GM18511 (cell line): ENCODE measurements at regions not wholly inside any gene's neighbourhood (a gene's known extent, or its start where the extent isn't known, plus 50 kb on each side); places are given as distances from the start of the nearest gene placed in this dataset.
"Not testable (repeated sequence)": the region's sequence is repeated elsewhere in the genome, so short reads cannot be mapped to it uniquely, and the experiment has no call there.

Source experiments
- ATAC-seq: cut with Tn5 transposase; IDR thresholded peaks from one replicate; pipeline ENCODE4 v1.9.1; 2021; ENCODE audit warnings: mild to moderate bottlenecking, moderate library complexity; ENCODE audit not compliant: unreplicated experiment

DNA sequence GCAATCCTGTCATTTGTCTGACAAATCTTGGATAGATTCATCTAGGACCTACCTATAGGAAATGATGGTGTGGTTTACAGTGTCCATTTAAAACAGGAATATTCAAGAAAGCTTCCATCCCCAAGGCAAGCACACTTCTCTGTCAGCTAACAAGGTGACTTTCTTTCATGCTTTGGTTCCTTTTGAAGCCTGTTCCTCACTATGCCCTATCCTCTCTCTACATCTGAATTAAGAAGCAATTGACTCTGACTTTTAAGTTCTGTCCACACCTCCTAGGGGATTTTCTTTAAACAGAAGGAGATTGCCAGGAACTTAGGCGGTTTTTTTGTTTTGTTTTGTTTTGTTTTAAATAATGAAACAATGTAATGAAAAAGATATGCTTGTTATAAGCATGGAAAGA is 1181.4 kb upstream of the TENM3 start:
- no peak for ATAC-seq

DNA sequence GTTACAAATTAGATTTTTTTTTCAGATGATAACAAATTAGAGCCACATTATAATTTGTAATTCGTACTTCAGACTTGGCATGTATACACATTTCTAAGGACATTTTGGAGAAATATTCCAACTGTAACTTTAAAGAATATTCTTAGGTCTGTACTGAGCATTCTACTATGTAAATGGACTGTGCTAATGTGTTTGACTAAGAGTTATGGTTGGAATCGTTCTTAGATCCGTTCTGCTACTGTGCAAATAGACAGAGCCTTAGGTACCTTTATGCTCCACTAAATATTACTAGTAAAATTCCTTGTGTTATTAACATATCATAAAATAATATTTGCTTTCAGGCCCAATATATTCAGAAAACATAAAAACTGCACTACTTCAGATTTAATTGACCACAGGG is 1180.0 kb upstream of the TENM3 start:
- no peak for ATAC-seq

DNA sequence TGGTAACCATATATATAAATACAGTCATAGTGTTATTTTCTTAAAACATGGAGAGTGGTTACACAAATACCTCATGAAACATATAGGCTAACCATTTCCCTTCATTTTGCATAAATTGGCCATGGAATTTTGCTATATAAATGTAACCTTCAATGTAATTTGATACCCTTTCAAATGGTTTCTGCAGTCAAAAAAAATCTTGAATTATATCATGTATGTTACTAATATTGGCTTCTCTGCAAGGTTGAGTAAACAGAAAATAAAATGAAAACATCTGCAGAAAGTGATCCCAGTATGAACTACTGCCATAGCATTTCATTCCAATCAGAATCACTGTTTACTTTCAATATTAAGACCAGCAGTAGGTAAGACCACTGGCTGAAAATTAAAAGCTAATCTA is 1165.9 kb upstream of the TENM3 start:
- no peak for ATAC-seq

DNA sequence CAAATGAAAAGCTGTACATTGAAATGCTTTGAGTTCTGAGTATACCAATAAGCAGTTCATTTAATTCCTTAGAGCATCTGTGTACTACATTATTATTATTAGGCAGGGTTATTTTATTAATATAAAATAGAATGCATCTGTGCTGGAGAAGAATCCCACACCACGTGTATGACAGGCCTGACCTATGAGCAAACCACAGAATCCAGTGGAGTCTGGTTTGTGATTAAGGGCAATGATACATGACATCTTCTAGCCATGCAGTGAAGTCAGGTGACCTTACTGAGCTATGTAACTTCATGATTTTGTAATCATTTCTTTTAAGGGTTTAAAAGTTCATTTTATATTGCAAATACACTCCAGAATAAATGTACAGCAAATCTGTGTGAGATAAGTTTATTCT is 1165.0 kb upstream of the TENM3 start:
- ATAC-seq = no peak

DNA sequence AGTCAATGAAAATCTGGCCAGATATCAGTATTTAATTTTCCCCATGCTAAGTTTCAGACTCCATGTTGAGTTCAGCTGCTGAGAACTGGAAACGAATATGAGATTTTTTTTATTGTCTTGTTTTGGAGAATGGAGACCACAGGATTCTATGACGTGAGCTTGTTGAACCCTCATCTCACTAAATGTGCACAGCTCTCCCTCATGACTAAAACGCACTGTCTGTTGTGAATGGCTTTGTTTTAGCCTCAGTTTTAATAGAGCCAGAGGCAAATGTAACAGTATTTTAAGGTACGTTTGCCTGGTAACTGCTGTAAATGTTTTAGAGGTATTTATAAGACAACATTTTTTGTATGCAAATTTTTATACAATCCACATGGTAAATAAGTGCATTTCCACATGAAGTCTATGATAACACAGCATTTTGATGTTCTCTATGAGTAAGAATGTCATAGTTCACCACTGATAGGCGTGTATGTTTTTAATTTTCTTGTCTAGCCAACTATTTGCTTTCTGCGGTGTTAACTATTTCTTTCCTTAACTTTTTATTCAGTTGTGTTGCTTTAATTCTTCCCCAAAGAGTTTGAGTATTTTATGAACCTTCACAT is 1159.3 kb upstream of the TENM3 start:
- ATAC-seq = no peak

DNA sequence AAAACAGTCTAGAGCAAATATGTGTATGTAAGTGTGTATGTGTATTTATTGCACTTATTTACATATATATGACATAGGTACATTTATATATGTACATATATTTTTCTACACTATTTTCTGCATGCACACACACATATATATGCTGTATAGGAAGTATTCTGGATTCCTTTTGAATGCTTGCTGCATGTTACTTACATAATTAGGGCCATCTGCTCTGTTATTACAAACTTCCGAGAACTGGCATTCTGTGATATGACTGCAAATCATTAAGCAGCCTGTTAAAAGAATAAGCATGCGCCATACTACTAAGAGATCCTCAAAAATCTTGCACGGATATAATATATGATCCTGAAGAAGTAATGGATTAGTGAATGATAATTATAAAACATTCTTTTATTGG is 1157.6 kb upstream of the TENM3 start:
- ATAC-seq = no peak

DNA sequence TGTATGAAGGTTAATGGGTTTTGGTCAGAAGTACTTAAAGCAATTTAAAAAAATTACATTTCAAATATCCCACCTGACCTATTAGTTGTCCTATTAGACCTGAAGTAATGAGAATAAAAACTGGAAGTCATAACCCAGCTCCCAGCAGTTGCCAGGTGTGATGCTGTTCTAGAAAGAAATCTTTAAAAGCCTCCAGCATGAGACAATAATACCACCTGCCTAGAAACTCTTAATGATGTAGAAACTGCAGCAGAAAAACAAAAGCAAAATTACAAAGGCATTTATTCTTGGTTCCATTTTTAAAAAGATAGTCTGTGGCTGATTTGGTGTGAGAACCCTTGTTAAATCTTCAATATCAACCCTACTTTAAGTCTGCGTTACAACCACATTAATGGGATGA is 1137.7 kb upstream of the TENM3 start:
- no peak for ATAC-seq

DNA sequence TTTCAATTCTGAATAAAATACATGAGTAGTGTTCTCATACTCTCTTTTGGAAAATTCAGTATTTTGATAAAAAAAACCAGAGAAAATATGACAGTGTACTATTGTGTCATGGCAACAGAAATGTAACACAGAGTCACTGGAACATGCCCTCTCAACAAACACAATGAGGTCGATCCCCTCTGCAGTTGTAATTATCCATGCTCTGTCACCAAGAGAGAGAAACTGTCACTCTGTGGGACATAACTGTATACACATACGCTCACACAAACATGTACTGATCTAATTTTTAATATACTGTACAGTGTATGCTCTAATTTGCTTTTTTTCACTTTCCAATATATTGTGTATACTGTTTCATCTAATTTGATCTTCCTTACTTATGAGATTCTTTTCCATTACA is 1136.8 kb upstream of the TENM3 start:
- no peak for ATAC-seq

DNA sequence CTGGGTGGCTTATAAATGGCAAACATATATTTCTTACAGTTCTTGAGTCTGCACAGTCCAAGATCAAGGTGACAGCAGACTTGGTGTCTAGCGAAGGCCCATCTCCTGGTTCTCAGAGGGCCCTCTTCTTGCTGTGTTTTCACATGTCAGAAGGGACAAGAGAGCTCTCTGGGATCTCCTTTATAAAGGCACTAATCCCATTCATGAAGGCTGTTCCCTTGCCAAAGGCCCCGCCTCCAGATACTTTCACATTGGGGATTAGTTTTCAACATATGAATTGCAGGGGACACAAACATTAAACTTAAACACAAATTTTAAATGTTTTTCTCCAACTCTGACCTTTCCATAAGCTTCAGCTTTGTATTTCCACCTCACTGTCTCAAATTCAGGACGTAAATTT is 1135.0 kb upstream of the TENM3 start:
- no peak for ATAC-seq

DNA sequence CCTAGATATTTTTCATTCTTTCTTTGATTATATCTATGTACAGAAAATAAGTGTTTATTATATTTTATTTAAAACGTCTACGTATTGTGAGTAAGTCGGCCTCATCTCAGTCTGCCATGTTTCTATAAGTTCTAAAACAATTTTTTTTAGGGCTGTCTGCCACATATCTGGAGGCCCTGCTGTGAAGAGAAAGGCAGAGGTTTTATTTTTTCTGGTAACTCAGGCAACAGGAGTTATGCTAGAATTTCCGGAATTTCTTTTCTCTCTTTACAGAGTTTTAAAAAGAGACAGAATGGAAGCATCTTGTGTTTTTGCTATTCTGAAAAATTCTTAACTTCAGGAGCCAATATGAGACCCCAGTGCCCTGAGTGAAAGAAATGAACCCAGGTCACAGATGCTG is 1124.0 kb upstream of the TENM3 start:
- ATAC-seq = no peak

DNA sequence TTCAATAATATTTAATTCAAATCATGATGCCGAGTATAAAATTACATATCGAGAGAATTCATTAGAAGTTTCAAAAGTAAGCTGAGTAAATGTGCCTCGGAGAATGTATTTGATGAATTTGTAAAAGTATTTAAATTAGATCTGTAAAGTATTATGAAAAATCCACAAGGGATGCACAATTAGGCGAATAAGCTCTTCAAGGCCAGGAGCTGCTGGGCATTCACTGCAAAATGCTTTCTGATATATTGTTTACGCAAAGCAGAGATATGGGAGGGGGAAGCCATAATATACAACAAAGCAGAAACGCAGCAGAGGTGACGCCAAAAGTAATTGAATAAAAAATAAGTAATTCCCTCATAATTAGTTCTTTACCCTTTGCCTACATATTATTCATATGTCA is 1121.5 kb upstream of the TENM3 start:
- ATAC-seq = no peak

DNA sequence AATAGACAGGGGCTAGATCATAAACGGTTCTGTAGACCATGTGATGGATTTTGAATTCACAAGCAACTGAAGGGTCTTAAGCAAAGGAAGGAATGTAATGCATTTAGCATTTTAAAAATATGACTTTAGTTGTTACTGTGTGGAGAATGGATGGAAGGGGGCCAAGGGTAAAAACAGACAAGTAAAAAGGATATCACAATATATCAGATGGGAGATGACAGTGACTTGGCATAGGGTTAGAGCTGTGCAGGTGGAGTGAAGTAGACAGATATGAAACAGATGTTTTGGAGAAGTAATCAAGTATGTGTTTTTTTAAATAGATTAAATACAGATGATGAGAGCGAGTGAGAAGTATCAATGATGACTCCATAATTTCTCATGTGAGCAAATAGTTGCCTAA is 1116.0 kb upstream of the TENM3 start:
- no peak for ATAC-seq

DNA sequence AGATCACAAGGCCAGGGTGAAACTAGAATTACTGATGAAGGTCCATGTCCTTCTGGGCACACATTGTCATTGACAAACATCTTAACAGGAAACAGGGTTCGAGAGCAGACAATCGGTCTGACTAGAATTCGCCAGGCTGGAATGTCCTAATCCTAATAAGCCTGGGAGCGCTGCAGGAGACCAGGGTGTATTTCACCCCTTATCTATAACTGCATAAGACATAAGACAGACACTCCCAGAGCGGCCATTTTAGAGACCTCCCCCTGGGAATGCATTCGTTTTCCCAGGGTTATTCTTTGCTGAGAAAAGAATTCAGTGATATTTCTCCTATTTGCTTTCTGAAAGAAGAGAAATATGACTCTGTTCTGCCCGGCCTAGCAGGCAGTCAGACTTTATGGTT is 1112.9 kb upstream of the TENM3 start:
- not testable (repeated sequence) for ATAC-seq

DNA sequence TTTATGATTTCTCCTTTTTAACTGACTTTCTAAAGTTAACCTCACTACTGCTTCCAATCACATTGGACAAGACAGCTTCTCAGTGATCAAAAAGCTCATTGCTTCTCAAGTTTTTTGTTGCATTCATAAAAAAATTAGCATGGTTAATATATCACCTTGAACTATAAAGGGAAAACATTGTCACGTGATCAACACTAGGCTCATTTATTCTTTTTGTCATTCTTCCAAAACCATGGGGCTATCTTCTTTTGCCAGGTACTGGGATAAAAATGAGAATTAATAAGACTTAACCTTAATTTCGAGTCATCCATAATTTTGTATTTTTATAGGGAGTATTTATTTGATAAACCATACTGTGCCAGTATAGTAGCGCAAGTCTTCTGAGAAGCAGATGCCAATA is 1105.9 kb upstream of the TENM3 start:
- ATAC-seq = no peak

DNA sequence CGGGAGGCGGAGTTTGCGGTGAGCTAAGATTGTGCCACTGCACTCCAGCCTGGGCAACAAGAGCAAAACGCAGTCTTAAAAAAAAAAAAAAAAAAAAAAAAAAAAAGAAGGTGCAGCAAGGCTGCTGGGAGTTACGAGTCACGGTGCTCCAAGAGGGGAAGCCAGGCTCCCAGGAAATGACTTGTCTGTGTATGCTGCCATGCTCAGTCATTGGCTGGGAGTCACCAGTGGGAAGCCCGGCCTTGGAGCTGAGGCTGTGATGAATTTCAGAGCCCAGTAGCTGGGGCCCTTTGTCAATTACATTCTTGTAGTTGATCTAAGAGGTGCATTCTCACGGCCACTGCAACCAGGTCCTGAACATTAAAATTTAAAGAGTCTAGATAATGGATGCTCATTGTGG is 1105.1 kb upstream of the TENM3 start:
- ATAC-seq = no peak

DNA sequence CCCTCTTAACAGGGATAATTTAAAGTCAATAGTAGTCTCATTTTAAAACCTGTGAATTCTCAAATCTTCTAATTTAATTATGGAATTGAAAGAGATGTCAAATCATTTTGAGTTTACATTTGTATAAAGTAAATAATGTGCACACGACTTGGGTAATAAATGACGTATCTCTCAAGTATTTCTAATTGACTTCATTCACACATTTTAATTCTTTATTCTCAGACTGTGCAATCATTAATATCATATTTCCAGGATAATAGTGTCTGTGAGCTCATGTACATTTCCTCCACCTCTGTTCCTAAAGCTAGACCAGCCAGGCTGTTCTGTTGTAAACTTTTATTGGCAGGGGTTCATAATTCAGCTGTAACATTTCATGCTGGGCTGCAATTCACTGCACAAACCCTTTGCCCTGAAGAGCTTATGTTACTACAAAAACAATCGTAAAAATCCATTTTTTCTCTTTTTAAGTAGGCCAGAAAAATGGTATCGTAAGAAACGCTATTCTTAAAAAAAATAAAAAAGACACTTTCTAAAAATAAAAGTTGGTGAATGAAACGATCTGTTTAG is 1103.1 kb upstream of the TENM3 start:
- no peak for ATAC-seq

DNA sequence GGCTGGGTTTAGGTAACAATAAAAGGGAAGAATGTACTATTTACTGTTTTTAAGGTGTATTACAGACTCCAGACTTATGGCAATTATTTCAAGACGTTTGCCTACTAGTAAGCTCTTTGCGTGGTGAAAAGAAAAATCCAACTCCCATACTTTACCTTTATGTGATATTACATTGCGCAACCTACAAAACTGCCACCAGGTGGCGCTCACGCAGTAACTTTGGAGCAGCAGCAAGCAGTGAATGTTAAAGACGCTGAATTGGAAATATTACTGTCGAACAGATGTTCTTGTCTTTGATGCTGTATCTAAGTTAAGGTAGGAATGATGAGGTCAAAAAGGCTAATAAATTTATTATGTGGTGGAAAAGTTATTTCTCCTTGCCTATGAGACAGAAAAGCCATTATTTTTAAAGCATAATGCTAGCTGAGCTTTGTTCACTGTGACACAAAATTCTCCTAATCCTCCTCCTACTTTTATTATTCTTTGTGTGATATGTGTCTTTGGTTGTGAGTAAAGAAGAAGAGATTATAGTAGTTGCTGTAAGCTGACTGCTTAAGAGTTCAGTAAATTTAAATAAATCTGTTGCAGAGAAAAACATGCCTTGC is 1099.8 kb upstream of the TENM3 start:
- peak; percentile 91 for ATAC-seq

DNA sequence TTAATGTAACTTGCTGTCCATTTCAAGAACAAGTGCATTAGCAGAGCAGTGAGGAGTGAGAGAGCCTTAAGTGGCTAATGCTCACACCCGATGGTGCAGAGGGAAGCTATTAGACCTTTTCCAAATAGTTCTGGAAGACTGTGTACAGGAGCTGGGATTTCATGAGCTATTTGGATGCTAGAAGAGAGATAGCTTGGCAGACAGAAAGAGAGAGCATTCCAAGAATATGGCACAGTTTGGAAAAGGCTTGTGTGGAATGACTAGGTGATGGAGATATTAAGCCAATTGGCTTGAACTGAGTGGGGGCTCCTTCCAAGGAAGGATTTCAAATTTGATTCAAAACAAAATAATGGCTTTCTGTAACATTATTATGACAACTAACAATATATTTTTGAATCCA is 1097.2 kb upstream of the TENM3 start:
- no peak for ATAC-seq

DNA sequence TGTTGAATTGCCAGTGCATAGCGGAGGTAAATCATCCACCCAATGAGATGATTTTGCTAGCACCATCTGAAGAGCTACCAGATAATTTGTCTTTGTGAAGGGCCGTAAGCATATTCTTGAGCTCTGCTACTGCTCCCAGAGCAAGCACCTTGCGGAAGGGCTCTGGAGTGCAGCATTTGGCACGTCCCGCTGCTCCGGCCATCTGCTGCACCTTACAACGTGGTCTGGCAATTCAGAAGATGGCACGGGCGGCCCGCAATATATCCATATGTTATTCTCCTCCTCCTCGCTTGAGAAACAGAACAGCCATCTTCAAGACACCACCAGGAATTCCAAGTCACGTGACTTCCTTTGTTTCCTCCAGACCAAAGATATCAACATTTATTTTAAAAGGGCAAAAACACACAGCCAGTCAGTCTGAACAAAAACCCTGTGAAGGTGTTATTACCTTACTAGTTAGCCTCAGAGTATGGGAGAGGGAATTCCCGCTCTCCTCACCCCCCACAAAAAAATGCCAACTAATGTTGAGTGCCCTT is 1095.7 kb upstream of the TENM3 start:
- ATAC-seq = no peak

DNA sequence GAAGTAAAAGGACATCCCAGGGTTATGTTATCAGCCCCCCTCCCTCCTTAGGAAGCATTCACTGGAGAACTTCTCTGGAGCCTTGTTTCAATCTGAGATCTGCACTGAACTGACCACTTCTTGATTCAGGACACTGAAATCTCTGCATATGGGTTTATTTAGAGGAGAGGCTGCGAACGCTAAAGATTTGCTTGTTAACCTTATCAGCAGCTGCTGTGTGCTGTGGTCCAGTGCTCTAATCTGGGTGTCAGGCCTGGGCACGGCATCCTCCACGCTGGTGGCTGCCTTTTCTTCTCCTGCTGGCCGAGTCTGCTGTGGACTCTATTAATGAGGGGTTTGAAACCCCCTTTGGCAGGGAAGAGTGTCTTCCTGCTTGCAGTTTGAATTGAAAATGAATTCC is 1094.7 kb upstream of the TENM3 start:
- ATAC-seq = no peak

DNA sequence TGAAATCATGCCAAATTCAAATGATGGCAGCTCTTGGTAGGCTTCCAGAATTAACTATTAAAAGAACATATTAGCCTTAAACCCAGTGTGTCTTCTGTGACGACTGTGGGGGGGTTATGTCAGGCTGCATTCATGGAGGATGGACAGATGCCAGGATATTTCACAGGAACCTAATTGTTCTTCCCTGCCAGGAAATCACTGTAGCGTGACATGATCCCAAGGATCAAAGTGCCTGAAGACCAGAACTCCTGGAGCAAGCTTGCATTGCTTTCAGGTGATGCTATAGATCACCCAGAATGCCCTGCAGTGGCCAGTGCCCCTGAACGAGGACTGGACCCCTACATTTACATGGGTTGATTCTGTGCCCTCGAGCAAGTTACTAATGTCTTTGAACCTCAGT is 1093.0 kb upstream of the TENM3 start:
- ATAC-seq = no peak

DNA sequence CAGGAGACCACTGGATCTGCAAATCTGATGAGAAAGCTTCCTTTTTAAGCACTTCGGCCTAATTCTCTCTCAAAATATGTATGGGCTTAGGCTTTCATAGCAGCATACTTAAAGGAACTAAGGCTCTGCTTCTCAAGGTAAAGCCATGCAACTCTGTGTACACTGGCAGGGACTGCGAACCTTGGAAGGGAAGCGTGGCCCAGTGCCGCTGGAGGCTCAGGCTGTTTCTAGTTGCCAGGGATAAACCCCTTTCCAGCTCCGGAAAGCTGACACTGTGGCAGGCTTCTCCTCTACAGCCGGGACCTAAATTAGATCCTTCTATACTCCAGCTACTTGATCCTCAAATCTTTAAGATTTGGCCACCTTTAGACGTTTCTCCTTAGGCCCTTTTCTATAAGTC is 1091.3 kb upstream of the TENM3 start:
- ATAC-seq = no peak

DNA sequence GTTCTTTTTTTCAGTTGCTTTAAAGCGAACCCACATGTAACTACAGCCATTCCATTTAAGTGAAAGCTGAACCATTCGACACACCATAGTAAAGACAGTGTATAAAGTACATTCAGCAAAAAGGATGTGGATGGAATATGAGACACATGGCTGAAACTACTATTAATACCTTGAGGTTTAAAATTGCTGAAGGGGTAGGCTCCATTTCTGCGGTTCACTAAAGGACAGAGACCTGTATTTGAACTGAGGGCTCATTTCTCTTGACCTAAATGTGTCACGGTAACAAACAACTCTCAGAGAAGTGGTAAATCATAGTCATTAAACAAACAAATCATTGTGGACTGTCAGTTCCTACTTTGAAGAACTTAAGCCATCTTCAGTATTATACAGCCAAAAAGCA is 1085.6 kb upstream of the TENM3 start:
- ATAC-seq = no peak
